HEK293 (cell line): ENCODE measurements at regions not wholly inside any gene's neighbourhood (a gene's known extent, or its start where the extent isn't known, plus 50 kb on each side); places are given as distances from the start of the nearest gene placed in this dataset.

Experiments
- CTCF ChIA-PET: fragments of 350-600 bp; formaldehyde crosslinking; extraction: SDS; loops from one replicate; lab custom pipeline; 2021; ENCODE audit warnings: antibody characterized with exemption; lab: Yijun Ruan, JAX
- POLR2A ChIA-PET: fragments of 300-600 bp; formaldehyde crosslinking; extraction: SDS; loops from one replicate; lab custom pipeline; 2020; ENCODE audit warnings: antibody characterized with exemption, inconsistent platforms; lab: Yijun Ruan, JAX
- H3K27ac ChIP-seq: fragments of 200-500 bp; sonication (Bioruptor generic); 2 replicates; pipeline ENCODE4 v1.5.1; 2014; ENCODE audit warnings: low read depth, low read length, control low read depth, inconsistent platforms; ENCODE audit errors: extremely low read depth
- H3K36me3 ChIP-seq, 2 experiments: fragments of 200-500 bp in 1 of 2; sonication (Bioruptor generic) in 1 of 2; 1 replicate in 1 of 2; 2 replicates in 1 of 2; pipeline ENCODE4 v1.5.1; 2014 to 2017; ENCODE audit warnings: inconsistent platforms in 2 of 2, low read length in 2 of 2; ENCODE audit not compliant: control insufficient read depth in 2 of 2, insufficient read depth in 1 of 2
- H3K4me1 ChIP-seq: fragments of 200-500 bp; sonication (Bioruptor generic); 2 replicates; pipeline ENCODE4 v1.5.1; 2014; ENCODE audit warnings: mild to moderate bottlenecking, low read length, inconsistent platforms; ENCODE audit not compliant: control insufficient read depth, insufficient read depth
- H3K4me3 ChIP-seq: 2 replicates; pipeline ENCODE4 v1.5.1; 2011; ENCODE audit warnings: low read depth, mild to moderate bottlenecking, control low read depth, low read length, moderate library complexity
- H3K9me3 ChIP-seq: fragments of 200-500 bp; sonication (Bioruptor generic); 2 replicates; pipeline ENCODE4 v1.5.1; 2014; ENCODE audit warnings: low read depth, low read length, inconsistent platforms; ENCODE audit not compliant: control insufficient read depth, insufficient read depth
- HOXA7 ChIP-seq: sonication (generic); formaldehyde crosslinking; IDR thresholded peaks from 2 replicates; pipeline ENCODE4 v1.8.1; 2022; ENCODE audit warnings: missing genetic modification reagents, borderline replicate concordance
- HOXC10 ChIP-seq: sonication (generic); formaldehyde crosslinking; IDR thresholded peaks from 2 replicates; pipeline ENCODE4 v1.8.1; 2023; ENCODE audit warnings: mild to moderate bottlenecking, missing genetic modification reagents
- INSM2 ChIP-seq: fragments of 450-650 bp; formaldehyde crosslinking; IDR thresholded peaks from 2 replicates; pipeline ENCODE4 v1.5.1; 2016; ENCODE audit warnings: missing biosample characterization, missing genetic modification characterization
- KLF10 ChIP-seq: fragments of 450-650 bp; IDR thresholded peaks from 2 replicates; pipeline ENCODE4 v1.5.1; 2018; ENCODE audit warnings: missing biosample characterization, mild to moderate bottlenecking, missing genetic modification characterization
- MEIS1 ChIP-seq: sonication (generic); formaldehyde crosslinking; IDR thresholded peaks from 2 replicates; pipeline ENCODE4 v1.8.1; 2022; ENCODE audit warnings: missing genetic modification reagents, mild to moderate bottlenecking, borderline replicate concordance
- MZF1 ChIP-seq: fragments of 450-650 bp; formaldehyde crosslinking; IDR thresholded peaks from 2 replicates; pipeline ENCODE4 v1.5.1; 2017; ENCODE audit warnings: missing biosample characterization, missing genetic modification characterization, borderline replicate concordance
- SP3 ChIP-seq: fragments of 450-650 bp; formaldehyde crosslinking; IDR thresholded peaks from 2 replicates; pipeline ENCODE4 v1.5.1; 2016; ENCODE audit warnings: missing biosample characterization, missing genetic modification characterization
- SP7 ChIP-seq: fragments of 450-650 bp; formaldehyde crosslinking; IDR thresholded peaks from 2 replicates; pipeline ENCODE4 v1.5.1; 2016; ENCODE audit warnings: missing biosample characterization, missing genetic modification characterization
- WT1 ChIP-seq: fragments of 450-650 bp; formaldehyde crosslinking; IDR thresholded peaks from 2 replicates; pipeline ENCODE4 v1.5.1; 2016; ENCODE audit warnings: missing biosample characterization, missing genetic modification characterization
- ZBTB17 ChIP-seq: fragments of 450-650 bp; formaldehyde crosslinking; IDR thresholded peaks from 2 replicates; pipeline ENCODE4 v1.5.1; 2016; ENCODE audit warnings: missing biosample characterization, missing genetic modification characterization
- ZFP41 ChIP-seq: fragments of 450-650 bp; formaldehyde crosslinking; IDR thresholded peaks from 2 replicates; pipeline ENCODE4 v1.5.1; 2016; ENCODE audit warnings: missing biosample characterization, missing genetic modification characterization, borderline replicate concordance
- ZNF157 ChIP-seq: fragments of 450-650 bp; formaldehyde crosslinking; IDR thresholded peaks from 2 replicates; pipeline ENCODE4 v1.5.1; 2016; ENCODE audit warnings: missing biosample characterization, missing genetic modification characterization
- ZNF174 ChIP-seq: fragments of 450-650 bp; formaldehyde crosslinking; IDR thresholded peaks from 2 replicates; pipeline ENCODE4 v1.5.0; 2017; ENCODE audit warnings: missing biosample characterization, mild to moderate bottlenecking, missing genetic modification characterization
- ZNF221 ChIP-seq: fragments of 450-650 bp; formaldehyde crosslinking; IDR thresholded peaks from 2 replicates; pipeline ENCODE4 v1.5.1; 2017; ENCODE audit warnings: missing biosample characterization, missing genetic modification characterization, borderline replicate concordance
- ZNF501 ChIP-seq: fragments of 450-650 bp; formaldehyde crosslinking; IDR thresholded peaks from 2 replicates; pipeline ENCODE4 v1.5.1; 2016; ENCODE audit warnings: missing biosample characterization, missing genetic modification characterization
- ZNF560 ChIP-seq: fragments of 450-650 bp; formaldehyde crosslinking; IDR thresholded peaks from 2 replicates; pipeline ENCODE4 v1.5.1; 2017; ENCODE audit warnings: missing biosample characterization, missing genetic modification characterization, borderline replicate concordance
- ZNF600 ChIP-seq: fragments of 450-650 bp; formaldehyde crosslinking; IDR thresholded peaks from 2 replicates; pipeline ENCODE4 v1.5.1; 2016; ENCODE audit warnings: missing biosample characterization, missing genetic modification characterization
- ZNF747 ChIP-seq: fragments of 450-650 bp; formaldehyde crosslinking; IDR thresholded peaks from 2 replicates; pipeline ENCODE4 v1.5.1; 2016; ENCODE audit warnings: missing biosample characterization, missing genetic modification characterization
- ZNF76 ChIP-seq: fragments of 450-650 bp; formaldehyde crosslinking; IDR thresholded peaks from 2 replicates; pipeline ENCODE4; 2016; ENCODE audit warnings: low read depth, missing biosample characterization, missing genetic modification characterization, borderline replicate concordance
- TF ChIP-seq, protein P1 (sequence below): fragments of 450-650 bp; formaldehyde crosslinking; IDR thresholded peaks from 2 replicates; pipeline ENCODE4 v1.5.0; 2017; ENCODE audit warnings: missing biosample characterization, missing genetic modification characterization, borderline replicate concordance
- TF ChIP-seq, protein P2 (sequence below): fragments of 450-650 bp; formaldehyde crosslinking; IDR thresholded peaks from 2 replicates; pipeline ENCODE4 v1.5.1; 2016; ENCODE audit warnings: missing biosample characterization, missing genetic modification characterization
- TF ChIP-seq, protein P3 (sequence below): fragments of 450-650 bp; formaldehyde crosslinking; IDR thresholded peaks from 2 replicates; pipeline ENCODE4 v1.5.1; 2016; ENCODE audit warnings: missing biosample characterization, missing genetic modification characterization

DNA sequence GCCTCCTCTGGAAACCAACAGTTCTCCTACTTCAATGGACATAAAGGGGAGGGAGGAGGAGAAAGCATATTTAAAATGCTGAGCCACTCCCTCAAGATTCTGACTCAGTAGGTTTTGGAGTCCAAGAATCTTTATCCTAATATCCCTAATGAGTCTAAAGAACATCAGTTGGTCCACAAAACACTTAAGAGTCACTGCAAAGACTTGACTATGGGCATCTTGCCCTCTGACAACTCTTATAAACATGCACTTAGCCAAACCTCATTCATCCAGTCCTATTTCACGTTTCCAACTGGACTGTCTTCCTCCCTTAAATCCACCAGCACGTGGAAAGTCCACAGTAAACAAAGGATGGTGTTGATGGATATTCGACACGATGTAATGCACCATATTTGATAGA is 172.5 kb downstream of the FAM114A2 start:
- ChIA-PET CTCF (no interaction called here), POLR2A (no interaction called here)
- H3K27ac ChIP-seq = no peak overlapping the region
- TF ChIP-seq, protein P1, sequence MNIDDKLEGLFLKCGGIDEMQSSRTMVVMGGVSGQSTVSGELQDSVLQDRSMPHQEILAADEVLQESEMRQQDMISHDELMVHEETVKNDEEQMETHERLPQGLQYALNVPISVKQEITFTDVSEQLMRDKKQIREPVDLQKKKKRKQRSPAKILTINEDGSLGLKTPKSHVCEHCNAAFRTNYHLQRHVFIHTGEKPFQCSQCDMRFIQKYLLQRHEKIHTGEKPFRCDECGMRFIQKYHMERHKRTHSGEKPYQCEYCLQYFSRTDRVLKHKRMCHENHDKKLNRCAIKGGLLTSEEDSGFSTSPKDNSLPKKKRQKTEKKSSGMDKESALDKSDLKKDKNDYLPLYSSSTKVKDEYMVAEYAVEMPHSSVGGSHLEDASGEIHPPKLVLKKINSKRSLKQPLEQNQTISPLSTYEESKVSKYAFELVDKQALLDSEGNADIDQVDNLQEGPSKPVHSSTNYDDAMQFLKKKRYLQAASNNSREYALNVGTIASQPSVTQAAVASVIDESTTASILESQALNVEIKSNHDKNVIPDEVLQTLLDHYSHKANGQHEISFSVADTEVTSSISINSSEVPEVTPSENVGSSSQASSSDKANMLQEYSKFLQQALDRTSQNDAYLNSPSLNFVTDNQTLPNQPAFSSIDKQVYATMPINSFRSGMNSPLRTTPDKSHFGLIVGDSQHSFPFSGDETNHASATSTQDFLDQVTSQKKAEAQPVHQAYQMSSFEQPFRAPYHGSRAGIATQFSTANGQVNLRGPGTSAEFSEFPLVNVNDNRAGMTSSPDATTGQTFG (tag by site-specific recombination) = no peak
- no peak for TF ChIP-seq MEIS1 (CRISPR knock-in tag)
- no peak for TF ChIP-seq ZNF174
- TF ChIP-seq HOXA7 (CRISPR knock-in tag) = no peak
- TF ChIP-seq, protein P2, sequence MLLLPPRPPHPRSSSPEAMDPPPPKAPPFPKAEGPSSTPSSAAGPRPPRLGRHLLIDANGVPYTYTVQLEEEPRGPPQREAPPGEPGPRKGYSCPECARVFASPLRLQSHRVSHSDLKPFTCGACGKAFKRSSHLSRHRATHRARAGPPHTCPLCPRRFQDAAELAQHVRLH = no peak
- no peak for TF ChIP-seq ZBTB17 (tag by site-specific recombination)
- no peak for TF ChIP-seq ZNF560
- TF ChIP-seq SP3 (tag by site-specific recombination) = no peak
- no peak for TF ChIP-seq MZF1
- TF ChIP-seq WT1 (tag by site-specific recombination) = no peak
- no peaks in the 10 kb centered on the region for H3K9me3 ChIP-seq
- H3K4me3 ChIP-seq = no peak overlapping the region
- no peaks in the 10 kb centered on the region for H3K4me1 ChIP-seq
- H3K36me3 ChIP-seq = no peaks in the 10 kb centered on the region

- Histone ChIP-seq H3K4me1 (no peaks in the 10 kb centered on the region), H3K9me3 (no peaks in the 10 kb centered on the region), H3K4me3 (no peak overlapping the region), H3K27ac (no peak overlapping the region), H3K36me3 (no peaks in the 10 kb centered on the region)
- POLR2A ChIA-PET = no interaction called here
- TF ChIP-seq KLF10 (tag by site-specific recombination) = no peak
- no peak for TF ChIP-seq ZNF221 (tag by site-specific recombination)
- TF ChIP-seq, protein P3, sequence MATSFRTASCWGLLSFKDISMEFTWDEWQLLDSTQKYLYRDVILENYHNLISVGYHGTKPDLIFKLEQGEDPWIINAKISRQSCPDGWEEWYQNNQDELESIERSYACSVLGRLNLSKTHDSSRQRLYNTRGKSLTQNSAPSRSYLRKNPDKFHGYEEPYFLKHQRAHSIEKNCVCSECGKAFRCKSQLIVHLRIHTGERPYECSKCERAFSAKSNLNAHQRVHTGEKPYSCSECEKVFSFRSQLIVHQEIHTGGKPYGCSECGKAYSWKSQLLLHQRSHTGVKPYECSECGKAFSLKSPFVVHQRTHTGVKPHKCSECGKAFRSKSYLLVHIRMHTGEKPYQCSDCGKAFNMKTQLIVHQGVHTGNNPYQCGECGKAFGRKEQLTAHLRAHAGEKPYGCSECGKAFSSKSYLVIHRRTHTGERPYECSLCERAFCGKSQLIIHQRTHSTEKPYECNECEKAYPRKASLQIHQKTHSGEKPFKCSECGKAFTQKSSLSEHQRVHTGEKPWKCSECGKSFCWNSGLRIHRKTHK (tag by site-specific recombination) = no peak
- CTCF ChIA-PET = no interaction called here
Measured at GRCh38 chr5:153865016-153865415, 173.7 kb downstream of the FAM114A2 start.

- no peaks in the 10 kb centered on the region for H3K36me3 ChIP-seq
- POLR2A ChIA-PET = no interaction called here
- CTCF ChIA-PET = no interaction called here
- H3K27ac ChIP-seq = no peak overlapping the region
- no peak overlapping the region for H3K4me3 ChIP-seq
- H3K4me1 ChIP-seq = no peaks in the 10 kb centered on the region
- TF ChIP-seq HOXC10 (CRISPR knock-in tag) (no peak), ZNF600 (no peak), ZNF76 (tag by site-specific recombination) (no peak), ZFP41 (no peak), ZNF157 (tag by site-specific recombination) (no peak), ZNF747 (tag by site-specific recombination) (no peak), ZNF501 (no peak), INSM2 (tag by site-specific recombination) (no peak), ZBTB17 (tag by site-specific recombination) (no peak), SP7 (tag by site-specific recombination) (no peak)
- H3K9me3 ChIP-seq = no peaks in the 10 kb centered on the region
Measured at GRCh38 chr5:153863951-153864350, 174.8 kb downstream of the FAM114A2 start.
